Panc1 (cell line): ENCODE measurements at regions not wholly inside any gene's neighbourhood (a gene's known extent, or its start where the extent isn't known, plus 50 kb on each side); places are given as distances from the start of the nearest gene placed in this dataset.

Experiments
- ATAC-seq: fragments of 200-7000 bp; cut with Tn5 transposase; 2 replicates; pipeline ENCODE4 v1.9.1; 2020; ENCODE audit warnings: mild to moderate bottlenecking, moderate library complexity
- BruUV-seq: library from RNA; stranded (reverse); fragments of 400-500 nt; replicated peaks from 2 replicates; lab custom pipeline; 2021; lab: Mats Ljungman, UMichigan
- CTCF ChIA-PET: fragments of 300-600 bp; sonication (Branson Sonifier 250); formaldehyde crosslinking; loops from one replicate; lab custom pipeline; 2022; ENCODE audit warnings: antibody characterized with exemption; lab: Charles Lee
- POLR2A ChIA-PET: fragments of 300-600 bp; sonication (Branson Sonifier 250); formaldehyde crosslinking; loops from one replicate; lab custom pipeline; 2022; ENCODE audit warnings: antibody characterized with exemption; lab: Charles Lee
- DNase-seq: peaks from one replicate; pipeline ENCODE4 v3.0.0-alpha.2; 2010; ENCODE audit warnings: low read depth, low spot score
- H3K27ac ChIP-seq: 2 replicates; pipeline ENCODE4 v1.5.1; 2011; ENCODE audit warnings: mild to moderate bottlenecking, low read length, inconsistent platforms
- H3K27me3 ChIP-seq: fragments of 200-500 bp; sonication (Bioruptor generic); 2 replicates; pipeline ENCODE4 v1.6.0; 2014; ENCODE audit warnings: low read length, inconsistent platforms; ENCODE audit not compliant: control insufficient read depth, insufficient read depth
- H3K36me3 ChIP-seq: fragments of 200-500 bp; sonication (Bioruptor generic); 2 replicates; pipeline ENCODE4 v1.5.1; 2014; ENCODE audit warnings: inconsistent platforms, mild to moderate bottlenecking, low read length, moderate library complexity; ENCODE audit not compliant: control insufficient read depth, insufficient read depth
- H3K4me1 ChIP-seq: 2 replicates; pipeline ENCODE4 v1.5.1; 2011; ENCODE audit warnings: inconsistent platforms, mild to moderate bottlenecking, low read length, moderate library complexity; ENCODE audit not compliant: control insufficient read depth, insufficient read depth
- H3K4me3 ChIP-seq, 2 experiments: 2 replicates each; pipeline ENCODE4 v1.5.1; 2011 to 2012; ENCODE audit warnings: low read depth in 2 of 2, low read length in 2 of 2, mild to moderate bottlenecking in 2 of 2, inconsistent platforms in 1 of 2, moderate library complexity in 1 of 2
- H3K9me3 ChIP-seq: fragments of 200-500 bp; sonication (Bioruptor generic); 2 replicates; pipeline ENCODE4 v1.5.1; 2014; ENCODE audit warnings: low read depth, mild to moderate bottlenecking, inconsistent platforms, low read length, moderate library complexity; ENCODE audit not compliant: control insufficient read depth, insufficient read depth
- CTCF ChIP-seq: fragments of 450-650 bp; IDR thresholded peaks from 2 replicates; pipeline ENCODE4 v1.5.1; 2017; ENCODE audit warnings: mild to moderate bottlenecking
- POLR2AphosphoS5 ChIP-seq: IDR thresholded peaks from 2 replicates; pipeline ENCODE4 v1.6.1; 2012; ENCODE audit warnings: mild to moderate bottlenecking, low read depth, low read length, moderate library complexity
- REST ChIP-seq, 2 experiments: IDR thresholded peaks; 2 replicates each; pipeline ENCODE4 v1.6.1; 2011 to 2012; ENCODE audit warnings: low read depth in 2 of 2, control low read depth in 1 of 2, low read length in 1 of 2, mild to moderate bottlenecking in 1 of 2, moderate library complexity in 1 of 2; ENCODE audit not compliant: insufficient read depth in 1 of 2
- SIN3A ChIP-seq: IDR thresholded peaks from 2 replicates; pipeline ENCODE4 v1.6.1; 2012; ENCODE audit warnings: low read depth, mild to moderate bottlenecking, low read length, moderate library complexity, borderline replicate concordance; ENCODE audit not compliant: insufficient read depth
- TCF7L2 ChIP-seq: IDR thresholded peaks from 2 replicates; pipeline ENCODE4 v1.6.1; 2011; ENCODE audit warnings: mild to moderate bottlenecking, low read depth, low read length, inconsistent platforms
- in situ Hi-C: cut with HindIII; loops from 2 replicates; pipeline ENCODE4 v1.10.0; 2016; ENCODE audit warnings: low sequenced_read_pairs, low pct_unique_long_range_greater_than_20kb
- intact Hi-C: fragments of 100-400 bp; cut with micrococcal nuclease; formaldehyde crosslinking; loops from one replicate; pipeline ENCODE4 v1.10.0; 2022; ENCODE audit not compliant: unreplicated experiment

GRCh38 chr9:78694974-78695373, 398.0 kb downstream of the PSAT1 start:
- no peak overlapping the region for H3K4me3 ChIP-seq
- no peaks in the 10 kb centered on the region for H3K27me3 ChIP-seq
- BruUV-seq: no TSS peak
- H3K4me1 ChIP-seq: no peaks in the 10 kb centered on the region
- no peak for ATAC-seq
- no peak for DNase-seq
- POLR2A ChIA-PET: no interaction called here
- intact Hi-C loops: no loop called here
- in situ Hi-C loops: no loop called here
- TF ChIP-seq REST (IDR thresholded peaks at IDR 0.05; ENCODE audit: insufficient read depth in 1 of 2, low read depth in 2 of 2, low read length in 1 of 2) (no peak), SIN3A (no peak), TCF7L2 (no peak), CTCF (no peak), POLR2AphosphoS5 (no peak)
- no peaks in the 10 kb centered on the region for H3K9me3 ChIP-seq
- H3K36me3 ChIP-seq: no peaks in the 10 kb centered on the region
- CTCF ChIA-PET: no interaction called here
- H3K27ac ChIP-seq: no peak overlapping the region

DNA sequence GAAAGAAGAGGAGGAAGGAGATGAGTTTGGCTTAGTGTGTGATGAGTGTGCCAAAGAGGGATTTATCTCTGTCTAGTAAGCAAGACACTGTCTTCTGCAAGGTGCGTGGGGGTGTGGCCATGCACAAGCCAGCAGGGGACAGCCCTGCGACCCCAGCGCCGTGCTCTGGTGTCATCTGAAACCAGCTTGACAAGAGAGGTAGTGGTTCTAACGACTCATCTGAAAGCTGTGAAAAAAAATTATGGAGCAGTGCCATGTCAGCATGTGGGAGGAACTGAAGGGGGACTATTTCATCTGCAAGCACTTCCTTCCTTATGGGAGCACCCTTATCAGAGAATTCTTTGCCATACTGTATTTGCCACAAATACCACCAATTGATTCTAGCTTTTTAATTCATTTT, 398.6 kb downstream of the PSAT1 start:
- ATAC-seq (no peak), DNase-seq (no peak)
- Histone ChIP-seq H3K4me1 (no peaks in the 10 kb centered on the region), H3K36me3 (no peaks in the 10 kb centered on the region), H3K9me3 (no peaks in the 10 kb centered on the region), H3K27me3 (no peaks in the 10 kb centered on the region), H3K4me3 (no peak overlapping the region), H3K27ac (no peak overlapping the region)
- ChIA-PET CTCF (no interaction called here), POLR2A (no interaction called here)
- TF ChIP-seq TCF7L2: no peak
- no peak for TF ChIP-seq SIN3A
- no peak for TF ChIP-seq CTCF
- TF ChIP-seq POLR2AphosphoS5: no peak
- no peak for TF ChIP-seq REST (IDR thresholded peaks at IDR 0.05; ENCODE audit: insufficient read depth in 1 of 2, low read depth in 2 of 2, low read length in 1 of 2)
- no TSS peak for BruUV-seq
- in situ Hi-C loops (no loop called here), intact Hi-C loops (no loop called here)
